GM23338 (cell line): ENCODE measurements at regions not wholly inside any gene's neighbourhood (a gene's known extent, or its start where the extent isn't known, plus 50 kb on each side); places are given as distances from the start of the nearest gene placed in this dataset.

Experiments used
- ATAC-seq: fragments of 200-7000 bp; cut with Tn5 transposase; 3 replicates; pipeline ENCODE4 v1.9.1; 2020
- DNase-seq: peaks from one replicate; pipeline ENCODE4 v3.0.0-alpha.2; 2015; ENCODE audit warnings: low spot score
- H2AFZ ChIP-seq: fragments of 200-600 bp; sonication (generic); 2 replicates; pipeline ENCODE4 v1.8.0; 2016; ENCODE audit warnings: antibody characterized with exemption, mild to moderate bottlenecking, moderate library complexity
- H3F3A ChIP-seq: fragments of 200-600 bp; sonication (generic); replicated peaks from 2 replicates; pipeline ENCODE4 v1.8.0; 2017; ENCODE audit warnings: antibody characterized with exemption, mixed run types, low read depth
- H3K27ac ChIP-seq: fragments of 200-600 bp; sonication (generic); 2 replicates; pipeline ENCODE4 v1.6.1; 2016; ENCODE audit warnings: low read depth
- H3K27me3 ChIP-seq: fragments of 200-600 bp; sonication (generic); 2 replicates; pipeline ENCODE4 v1.8.0; 2016; ENCODE audit warnings: mild to moderate bottlenecking, mixed run types, moderate library complexity; ENCODE audit not compliant: insufficient read depth
- H3K36me3 ChIP-seq: fragments of 200-600 bp; sonication (generic); 2 replicates; pipeline ENCODE4 v1.8.0; 2016; ENCODE audit warnings: mild to moderate bottlenecking; ENCODE audit not compliant: insufficient read depth
- H3K4me1 ChIP-seq: fragments of 200-600 bp; sonication (generic); 2 replicates; pipeline ENCODE4 v1.8.0; 2016; ENCODE audit warnings: mild to moderate bottlenecking, moderate library complexity; ENCODE audit not compliant: insufficient read depth
- H3K4me2 ChIP-seq: fragments of 200-600 bp; sonication (generic); 2 replicates; pipeline ENCODE4 v1.7.1; 2017; ENCODE audit warnings: mixed run types
- H3K4me3 ChIP-seq: fragments of 200-600 bp; sonication (generic); 2 replicates; pipeline ENCODE4 v1.6.1; 2016; ENCODE audit warnings: mixed run types
- H3K79me2 ChIP-seq: fragments of 200-600 bp; sonication (generic); replicated peaks from 2 replicates; pipeline ENCODE4 v1.8.0; 2017; ENCODE audit warnings: mild to moderate bottlenecking; ENCODE audit not compliant: insufficient read depth
- H3K9me2 ChIP-seq: fragments of 200-600 bp; sonication (generic); 2 replicates; pipeline ENCODE4 v1.8.0; 2017; ENCODE audit not compliant: insufficient read depth
- H4K20me1 ChIP-seq: fragments of 200-600 bp; sonication (generic); replicated peaks from 2 replicates; pipeline ENCODE4 v1.8.0; 2017; ENCODE audit warnings: mild to moderate bottlenecking; ENCODE audit not compliant: insufficient read depth
- H3K27ac Mint-ChIP-seq: 2 replicates; pipeline ENCODE4 v1.8.0; 2020; ENCODE audit warnings: inconsistent platforms, mild to moderate bottlenecking, moderate library complexity, mixed read lengths
- H3K27me3 Mint-ChIP-seq: 3 replicates; pipeline ENCODE4 v1.8.0; 2022; ENCODE audit warnings: low read depth, mild to moderate bottlenecking, moderate library complexity, mixed read lengths, inconsistent platforms; ENCODE audit not compliant: insufficient read depth, poor library complexity
- H3K36me3 Mint-ChIP-seq: 3 replicates; pipeline ENCODE4 v1.8.0; 2021; ENCODE audit warnings: low read depth, mild to moderate bottlenecking, inconsistent platforms, moderate library complexity, mixed read lengths
- H3K4me1 Mint-ChIP-seq: 3 replicates; pipeline ENCODE4 v1.8.0; 2020; ENCODE audit warnings: mild to moderate bottlenecking, inconsistent platforms, mixed read lengths
- H3K4me3 Mint-ChIP-seq: 3 replicates; pipeline ENCODE4 v1.8.0; 2021; ENCODE audit warnings: moderate library complexity, mild to moderate bottlenecking, inconsistent platforms, mixed read lengths
- H3K9me3 Mint-ChIP-seq: 3 replicates; pipeline ENCODE4 v1.8.0; 2020; ENCODE audit warnings: moderate library complexity, mild to moderate bottlenecking, inconsistent platforms, mixed read lengths
- CREB1 ChIP-seq: fragments of 250-450 bp; sonication (Bioruptor Pico); IDR thresholded peaks from 2 replicates; pipeline ENCODE4 v1.5.0; 2020; ENCODE audit warnings: low read depth, mild to moderate bottlenecking, moderate library complexity
- CTCF ChIP-seq, 2 experiments: fragments of 200-600 bp in 1 of 2; sonication (generic) in 1 of 2; conservative IDR thresholded peaks; 2 replicates each; pipeline versions ENCODE4 v1.5.1 to v1.6.1; 2016 to 2017; ENCODE audit warnings: antibody characterized with exemption in 2 of 2, low read depth in 2 of 2, mild to moderate bottlenecking in 2 of 2, moderate library complexity in 1 of 2
- EZH2 ChIP-seq: fragments of 200-600 bp; sonication (generic); IDR thresholded peaks from one replicate; pipeline ENCODE4 v1.8.0; 2017; ENCODE audit warnings: antibody characterized with exemption, mild to moderate bottlenecking, low read depth; ENCODE audit not compliant: unreplicated experiment
- EZH2phosphoT487 ChIP-seq: fragments of 200-600 bp; sonication (generic); IDR thresholded peaks from one replicate; pipeline ENCODE4 v1.8.1; 2018; ENCODE audit warnings: antibody characterized with exemption; ENCODE audit not compliant: unreplicated experiment
- JUNB ChIP-seq: IDR thresholded peaks from one replicate; pipeline ENCODE4 v1.6.1; 2016; ENCODE audit warnings: antibody characterized with exemption; ENCODE audit not compliant: unreplicated experiment
- NANOG ChIP-seq: IDR thresholded peaks from 2 replicates; pipeline ENCODE4 v1.6.1; 2016; ENCODE audit warnings: antibody characterized with exemption, borderline replicate concordance
- POLR2AphosphoS5 ChIP-seq: IDR thresholded peaks from 2 replicates; pipeline ENCODE4 v1.6.1; 2016; ENCODE audit warnings: antibody characterized with exemption, low read depth
- REST ChIP-seq: IDR thresholded peaks from one replicate; pipeline ENCODE4 v1.6.1; 2018; ENCODE audit warnings: antibody characterized with exemption; ENCODE audit not compliant: unreplicated experiment
- STAT1 ChIP-seq: IDR thresholded peaks from one replicate; pipeline ENCODE4 v1.6.1; 2016; ENCODE audit warnings: antibody characterized with exemption; ENCODE audit not compliant: unreplicated experiment
- ZNF114 ChIP-seq: fragments of 250-450 bp; sonication (Bioruptor Pico); IDR thresholded peaks from 2 replicates; pipeline ENCODE4 v1.5.0; 2020; ENCODE audit warnings: mild to moderate bottlenecking, moderate library complexity
- ZNF331 ChIP-seq: fragments of 250-450 bp; sonication (Bioruptor Pico); IDR thresholded peaks from 2 replicates; pipeline ENCODE4 v1.5.0; 2020; ENCODE audit warnings: low read depth, mild to moderate bottlenecking, moderate library complexity
- ZNF462 ChIP-seq: fragments of 250-450 bp; sonication (Bioruptor Pico); IDR thresholded peaks from 2 replicates; pipeline ENCODE4 v1.5.0; 2020; ENCODE audit warnings: mild to moderate bottlenecking, moderate library complexity

- Mint-ChIP-seq H3K9me3 (peaks cover 4% of the 10 kb centered on the region; the same call in 2 of the 3 replicates), H3K36me3 (no peaks in the 10 kb centered on the region), H3K4me1 (no peaks in the 10 kb centered on the region), H3K27me3 (peaks cover 2% of the 10 kb centered on the region), H3K27ac (no peak overlapping the region), H3K4me3 (no peak overlapping the region)
- no peaks in the 10 kb centered on the region for H4K20me1 ChIP-seq
- no peak overlapping the region for H3K4me2 ChIP-seq
- TF ChIP-seq JUNB, result no peak
- no peak overlapping the region for H3K4me3 ChIP-seq
- H2AFZ ChIP-seq, result no peak overlapping the region
- H3K27me3 ChIP-seq, result no peaks in the 10 kb centered on the region
- H3F3A ChIP-seq, result no peaks in the 10 kb centered on the region
- ATAC-seq (no peak), DNase-seq (no peak)
- no peaks in the 10 kb centered on the region for H3K36me3 ChIP-seq
- no peaks in the 10 kb centered on the region for H3K9me2 ChIP-seq
- H3K27ac ChIP-seq, result no peak overlapping the region
- H3K4me1 ChIP-seq, result no peaks in the 10 kb centered on the region
- H3K79me2 ChIP-seq, result no peaks in the 10 kb centered on the region
Measured at GRCh38 chr11:91041626-91042025, 818.8 kb upstream of the CHORDC1 start.

GRCh38 chr11:91023731-91024130, 800.9 kb upstream of the CHORDC1 start:
- Mint-ChIP-seq H3K27me3 (no peaks in the 10 kb centered on the region), H3K9me3 (no peaks in the 10 kb centered on the region), H3K4me1 (no peaks in the 10 kb centered on the region), H3K4me3 (no peak overlapping the region), H3K36me3 (no peaks in the 10 kb centered on the region), H3K27ac (no peak overlapping the region)
- Histone ChIP-seq H3K79me2 (no peaks in the 10 kb centered on the region), H3K27ac (no peak overlapping the region), H3K4me3 (no peak overlapping the region), H4K20me1 (no peaks in the 10 kb centered on the region), H3K4me2 (no peak overlapping the region), H3K27me3 (no peaks in the 10 kb centered on the region), H2AFZ (no peak overlapping the region), H3F3A (no peaks in the 10 kb centered on the region), H3K36me3 (no peaks in the 10 kb centered on the region), H3K9me2 (no peaks in the 10 kb centered on the region), H3K4me1 (no peaks in the 10 kb centered on the region)
- ATAC-seq (no peak), DNase-seq (no peak)
- TF ChIP-seq EZH2phosphoT487, result no peak
- TF ChIP-seq ZNF462 (CRISPR knock-in tag), result no peak
- TF ChIP-seq JUNB, result no peak
- no peak for TF ChIP-seq CTCF (conservative IDR thresholded peaks at IDR 0.05; ENCODE audit: low read depth in 2 of 2)
- no peak for TF ChIP-seq STAT1
- no peak for TF ChIP-seq REST
- no peak for TF ChIP-seq ZNF114 (CRISPR knock-in tag)
- TF ChIP-seq CREB1, result no peak
- TF ChIP-seq ZNF331 (CRISPR knock-in tag), result no peak
- TF ChIP-seq NANOG, result no peak
- no peak for TF ChIP-seq POLR2AphosphoS5
- no peak for TF ChIP-seq EZH2
